ENCODE measurements at regions not wholly inside any gene's neighbourhood (a gene's known extent, or its start where the extent isn't known, plus 50 kb on each side); places are given as distances from the start of the nearest gene placed in this dataset.

GRCh38 chr13:55664178-55664577 is 1476.5 kb upstream of the PRR20A start:
- no peak overlapping the region for H3K27ac Mint-ChIP-seq
- no peak for DNase-seq
- no peak for TF ChIP-seq CTCF (IDR thresholded peaks at IDR 0.05)

GRCh38 chr13:55669051-55669450 is 1471.7 kb upstream of the PRR20A start:
- Mint-ChIP-seq H3K36me3 (ENCODE audit: low read depth) (peaks cover 4% of the 10 kb centered on the region), H3K4me3 (no peak overlapping the region), H3K9me3 (peaks cover 5% of the 10 kb centered on the region), H3K4me1 (no peaks in the 10 kb centered on the region), H3K27ac (no peak overlapping the region), H3K27me3 (ENCODE audit: low read depth, poor library complexity) (no peaks in the 10 kb centered on the region)
- TF ChIP-seq CTCF (IDR thresholded peaks at IDR 0.05) = no peak
- DNase-seq = no peak

More at GRCh38 chr13:55664178-55664577, 1476.5 kb upstream of the PRR20A start:
- Mint-ChIP-seq H3K4me1 (no peaks in the 10 kb centered on the region), H3K4me3 (no peak overlapping the region), H3K9me3 (peaks cover 11% of the 10 kb centered on the region), H3K27me3 (ENCODE audit: low read depth, poor library complexity) (peaks cover 3% of the 10 kb centered on the region), H3K36me3 (ENCODE audit: low read depth) (no peaks in the 10 kb centered on the region)

- Mint-ChIP-seq H3K4me1 (no peaks in the 10 kb centered on the region), H3K27ac (no peak overlapping the region), H3K4me3 (no peak overlapping the region), H3K9me3 (peaks cover 5% of the 10 kb centered on the region), H3K27me3 (ENCODE audit: low read depth, poor library complexity) (no peaks in the 10 kb centered on the region), H3K36me3 (ENCODE audit: low read depth) (peaks cover 4% of the 10 kb centered on the region)
- TF ChIP-seq CTCF (IDR thresholded peaks at IDR 0.05) = no peak
- DNase-seq = no peak
These were observed 1466.8 kb upstream of the PRR20A start for GRCh38 chr13:55673910-55674309.

- Mint-ChIP-seq H3K4me1 (no peaks in the 10 kb centered on the region), H3K27me3 (ENCODE audit: low read depth, poor library complexity) (no peaks in the 10 kb centered on the region), H3K27ac (no peak overlapping the region), H3K36me3 (ENCODE audit: low read depth) (no peaks in the 10 kb centered on the region), H3K4me3 (no peak overlapping the region), H3K9me3 (no peaks in the 10 kb centered on the region)
- DNase-seq = no peak
- TF ChIP-seq CTCF (IDR thresholded peaks at IDR 0.05) = no peak
These were observed 1457.9 kb upstream of the PRR20A start for GRCh38 chr13:55682776-55683175.

- Mint-ChIP-seq H3K9me3 (no peaks in the 10 kb centered on the region), H3K4me3 (no peak overlapping the region)
These were observed 1435.2 kb upstream of the PRR20A start for GRCh38 chr13:55705526-55705925.

More at GRCh38 chr13:55705526-55705925, 1435.2 kb upstream of the PRR20A start:
- TF ChIP-seq CTCF (IDR thresholded peaks at IDR 0.05) = no peak
- DNase-seq = no peak
- Mint-ChIP-seq H3K27me3 (ENCODE audit: low read depth, poor library complexity) (no peaks in the 10 kb centered on the region), H3K27ac (peak overlapping the region; percentile 64), H3K36me3 (ENCODE audit: low read depth) (no peaks in the 10 kb centered on the region), H3K4me1 (peaks cover 18% of the 10 kb centered on the region)
